ENCODE measurements at regions not wholly inside any gene's neighbourhood (a gene's known extent, or its start where the extent isn't known, plus 50 kb on each side); places are given as distances from the start of the nearest gene placed in this dataset.

GRCh38 chr1:214943054-214943453, 139.5 kb upstream of the KCNK2 start:
- TF ChIP-seq CTCF (conservative IDR thresholded peaks at IDR 0.05 in 1 of 2, IDR thresholded peaks at IDR 0.05 in 1 of 2; ENCODE audit: low read depth in 1 of 2, low read length in 2 of 2) (no peak), EZH2 (IDR thresholded peaks at IDR 0.05; ENCODE audit: low read length, missing control alignments) (no peak)
